H1 (cell line): ENCODE measurements at regions not wholly inside any gene's neighbourhood (a gene's known extent, or its start where the extent isn't known, plus 50 kb on each side); places are given as distances from the start of the nearest gene placed in this dataset.

Source experiments
- CTCF ChIA-PET: fragments of 300-600 bp; sonication (Branson Sonifier 250); formaldehyde crosslinking; loops from one replicate; lab custom pipeline; 2021; ENCODE audit not compliant: partially characterized antibody; lab: Charles Lee
- POLR2A ChIA-PET: fragments of 300-600 bp; sonication (Branson Sonifier 250); formaldehyde crosslinking; loops from one replicate; lab custom pipeline; 2021; ENCODE audit warnings: inconsistent platforms; ENCODE audit not compliant: partially characterized antibody; lab: Charles Lee
- DNase-seq, 2 experiments: peaks; one replicate each; pipeline versions ENCODE4 v3.0.0 to v3.0.0-alpha.2; 2010 to 2022; ENCODE audit warnings: low spot score in 2 of 2, low read depth in 1 of 2, mixed read lengths in 1 of 2
- FAIRE-seq: peaks from 2 replicates; lab custom pipeline; 2011; peaks lifted over from hg19 to GRCh38; lab: Jason Lieb, UNC
- H2AFZ ChIP-seq: 2 replicates; pipeline ENCODE4 v1.8.1; 2012; ENCODE audit warnings: low read length, inconsistent platforms
- H2AK5ac ChIP-seq: 2 replicates; pipeline ENCODE4 v1.6.1; 2013; ENCODE audit warnings: low read depth, low read length
- H2BK120ac ChIP-seq: replicated peaks from 2 replicates; pipeline ENCODE3; 2013; ENCODE audit warnings: low read depth, low read length, inconsistent platforms
- H2BK12ac ChIP-seq: 2 replicates; pipeline ENCODE4 v1.6.1; 2013; ENCODE audit warnings: low read depth, low read length
- H2BK15ac ChIP-seq: 2 replicates; pipeline ENCODE4 v1.6.1; 2013; ENCODE audit warnings: low read length
- H2BK20ac ChIP-seq: 2 replicates; pipeline ENCODE4 v1.6.1; 2013; ENCODE audit warnings: low read length
- H2BK5ac ChIP-seq: 2 replicates; pipeline ENCODE4 v1.6.1; 2013; ENCODE audit warnings: low read depth, low read length
- H3K14ac ChIP-seq: 2 replicates; pipeline ENCODE4 v1.6.1; 2013; ENCODE audit warnings: inconsistent platforms; ENCODE audit not compliant: insufficient read length
- H3K18ac ChIP-seq: 2 replicates; pipeline ENCODE4 v1.6.1; 2013; ENCODE audit warnings: low read length; ENCODE audit errors: extremely low read depth
- H3K23ac ChIP-seq: 2 replicates; pipeline ENCODE4 v1.6.1; 2013; ENCODE audit warnings: inconsistent platforms; ENCODE audit not compliant: insufficient read length
- H3K23me2 ChIP-seq: 2 replicates; pipeline ENCODE4 v1.6.1; 2013; ENCODE audit warnings: low read depth, low read length
- H3K27ac ChIP-seq: 2 replicates; pipeline ENCODE4 v1.6.1; 2011; ENCODE audit warnings: low read depth, low read length, inconsistent platforms
- H3K27me3 ChIP-seq, 4 experiments: replicated peaks in 1 of 4; 1 replicate in 1 of 4; 2 replicates in 3 of 4; pipeline versions ENCODE4 v1.6.1 to v1.8.1; 2011 to 2013; ENCODE audit warnings: low read length in 3 of 4, mild to moderate bottlenecking in 3 of 4, inconsistent platforms in 2 of 4, mixed read lengths in 2 of 4, moderate library complexity in 1 of 4; ENCODE audit not compliant: control insufficient read depth in 3 of 4, insufficient read depth in 3 of 4; ENCODE audit errors: extremely low read depth in 1 of 4
- H3K36me3 ChIP-seq, 4 experiments: 2 replicates each; pipeline versions ENCODE4 v1.6.1 to v1.8.1; 2011 to 2013; ENCODE audit warnings: mild to moderate bottlenecking in 4 of 4, low read length in 3 of 4, moderate library complexity in 2 of 4, control low read depth in 1 of 4, inconsistent platforms in 1 of 4; ENCODE audit not compliant: insufficient read depth in 4 of 4, control insufficient read depth in 2 of 4
- H3K4ac ChIP-seq: replicated peaks from 2 replicates; pipeline ENCODE3; 2013; ENCODE audit warnings: low read length, low read depth, mixed read lengths, inconsistent platforms; ENCODE audit not compliant: insufficient read length
- H3K4me1 ChIP-seq, 4 experiments: replicated peaks in 1 of 4; 1 replicate in 1 of 4; 2 replicates in 3 of 4; pipeline versions ENCODE4 v1.6.1 to v1.8.1; 2011 to 2013; ENCODE audit warnings: low read length in 3 of 4, inconsistent platforms in 2 of 4, mixed read lengths in 1 of 4; ENCODE audit not compliant: insufficient read depth in 4 of 4, control insufficient read depth in 3 of 4
- H3K4me2 ChIP-seq, 2 experiments: 2 replicates each; pipeline versions ENCODE4 v1.6.1 to v1.8.1; 2011 to 2013; ENCODE audit warnings: low read depth in 2 of 2, low read length in 2 of 2, control low read depth in 1 of 2, inconsistent platforms in 1 of 2, mild to moderate bottlenecking in 1 of 2; ENCODE audit not compliant: insufficient read depth in 1 of 2
- H3K4me3 ChIP-seq, 4 experiments: fragments of 200-600, 300-600 bp in 1 of 4; sonication (generic), shearing (Covaris generic), sonication (Bioruptor Twin) in 1 of 4; 2 replicates each; pipeline versions ENCODE4 v1.5.1 to v1.8.1; 2011 to 2016; ENCODE audit warnings: low read length in 4 of 4, low read depth in 3 of 4, control low read depth in 2 of 4, inconsistent platforms in 2 of 4, mild to moderate bottlenecking in 2 of 4, mixed read lengths in 1 of 4, moderate library complexity in 1 of 4; ENCODE audit not compliant: insufficient read depth in 2 of 4; ENCODE audit errors: extremely low read depth in 1 of 4
- H3K56ac ChIP-seq: replicated peaks from 2 replicates; pipeline ENCODE3; 2013; ENCODE audit warnings: low read depth, mild to moderate bottlenecking, mixed read lengths, low read length, inconsistent platforms; ENCODE audit not compliant: insufficient read length
- H3K79me1 ChIP-seq: 2 replicates; pipeline ENCODE4 v1.6.1; 2013; ENCODE audit warnings: low read depth, low read length, control low read depth
- H3K79me2 ChIP-seq, 2 experiments: 2 replicates each; pipeline versions ENCODE4 v1.6.1 to v1.8.1; 2012 to 2013; ENCODE audit warnings: low read length in 2 of 2, mild to moderate bottlenecking in 2 of 2, inconsistent platforms in 1 of 2; ENCODE audit not compliant: insufficient read depth in 2 of 2, control insufficient read depth in 1 of 2
- H3K9ac ChIP-seq, 4 experiments: replicated peaks in 1 of 4; 1 replicate in 1 of 4; 2 replicates in 3 of 4; pipeline versions ENCODE4 v1.6.1 to v1.8.1; 2011 to 2013; ENCODE audit warnings: low read depth in 3 of 4, low read length in 3 of 4, control low read depth in 2 of 4, mild to moderate bottlenecking in 2 of 4, moderate library complexity in 2 of 4, inconsistent platforms in 1 of 4; ENCODE audit errors: extremely low read depth in 1 of 4
- H3K9me3 ChIP-seq, 2 experiments: 2 replicates each; pipeline versions ENCODE4 v1.6.1 to v1.8.1; 2012 to 2013; ENCODE audit warnings: mild to moderate bottlenecking in 2 of 2, moderate library complexity in 2 of 2, control low read depth in 1 of 2, inconsistent platforms in 1 of 2, low read depth in 1 of 2, low read length in 1 of 2, mixed read lengths in 1 of 2; ENCODE audit not compliant: insufficient read depth in 2 of 2
- H4K20me1 ChIP-seq, 2 experiments: replicated peaks in 1 of 2; 2 replicates each; pipeline versions ENCODE3 to v1.8.1; 2011 to 2013; ENCODE audit warnings: inconsistent platforms in 2 of 2, low read length in 2 of 2, mild to moderate bottlenecking in 1 of 2; ENCODE audit not compliant: insufficient read depth in 2 of 2, control insufficient read depth in 1 of 2
- H4K5ac ChIP-seq: 2 replicates; pipeline ENCODE4 v1.6.1; 2013; ENCODE audit warnings: low read length, low read depth, mixed read lengths, inconsistent platforms; ENCODE audit not compliant: insufficient read length
- H4K8ac ChIP-seq: 2 replicates; pipeline ENCODE4 v1.8.0; 2013; ENCODE audit warnings: mild to moderate bottlenecking, moderate library complexity, low read length, inconsistent platforms; ENCODE audit not compliant: insufficient read depth; ENCODE audit errors: extremely low read depth
- H4K91ac ChIP-seq: replicated peaks from 2 replicates; pipeline ENCODE3; 2013; ENCODE audit warnings: low read length, mixed read lengths, inconsistent platforms; ENCODE audit not compliant: insufficient read length
- ATF2 ChIP-seq: IDR thresholded peaks from 2 replicates; pipeline ENCODE4 v1.6.1; 2012; ENCODE audit warnings: low read length, inconsistent platforms
- GTF2F1 ChIP-seq: IDR thresholded peaks from 2 replicates; pipeline ENCODE4 v1.6.1; 2012; ENCODE audit warnings: low read depth, low read length, improper control_type of control experiment, borderline replicate concordance
- JUN ChIP-seq: IDR thresholded peaks from 2 replicates; pipeline ENCODE4 v1.6.1; 2011; ENCODE audit warnings: low read depth, mild to moderate bottlenecking, improper control_type of control experiment, low read length
- RFX5 ChIP-seq: IDR thresholded peaks from 2 replicates; pipeline ENCODE4 v1.6.1; 2011; ENCODE audit warnings: low read depth, low read length, improper control_type of control experiment, borderline replicate concordance
- RNF2 ChIP-seq: fragments of 200-900, 300-1000 bp; sonication (generic); IDR thresholded peaks from 2 replicates; pipeline ENCODE4 v1.7.1; 2016; ENCODE audit warnings: borderline replicate concordance, low read depth, mild to moderate bottlenecking, antibody characterized with exemption, low read length; ENCODE audit not compliant: poor library complexity, severe bottlenecking; ENCODE audit errors: missing control alignments
- SP2 ChIP-seq: IDR thresholded peaks from 2 replicates; pipeline ENCODE4 v1.6.1; 2012; ENCODE audit warnings: mild to moderate bottlenecking, low read length, inconsistent platforms
- WGBS, 2 experiments: shearing (Covaris generic) in 1 of 2; methylation state at CpG; one replicate each; pipeline versions ENCODE4 v1.1.6 to v1.1.7; 2013 to 2015; ENCODE audit warnings: low lambda C conversion rate in 2 of 2, mixed read lengths in 2 of 2, inconsistent platforms in 1 of 2, low coverage in 1 of 2, missing lambda C conversion rate in 1 of 2; ENCODE audit not compliant: insufficient replicate concordance in 2 of 2, insufficient coverage in 1 of 2, insufficient read length in 1 of 2; ENCODE audit errors: extremely low coverage in 1 of 2, missing lambda C conversion rate in 1 of 2; 5-methylcytosine and 5-hydroxymethylcytosine counted together

- Histone ChIP-seq H3K18ac (no peak overlapping the region), H3K56ac (no peak overlapping the region), H3K79me1 (no peaks in the 10 kb centered on the region), H3K9ac (no peak overlapping the region), H4K20me1 (no peaks in the 10 kb centered on the region), H2BK120ac (no peak overlapping the region), H2BK12ac (no peak overlapping the region), H2AFZ (no peak overlapping the region), H3K23ac (no peak overlapping the region), H3K23me2 (no peaks in the 10 kb centered on the region), H2BK5ac (no peak overlapping the region), H3K4me2 (no peak overlapping the region), H3K27me3 (0 out of 7 replicates have a peak, but pooled peaks cover 0 to 3% (median 0%) of the 10 kb centered on the region in 4 experiments), H4K8ac (no peak overlapping the region), H3K9me3 (no peaks in the 10 kb centered on the region), H4K91ac (no peak overlapping the region), H3K4me1 (peaks cover 5 to 10% (median 8%) of the 10 kb centered on the region in 4 experiments; a peak in 6 of 7 replicates), H3K79me2 (no peaks in the 10 kb centered on the region), H3K4ac (no peak overlapping the region), H3K4me3 (no peak overlapping the region), H3K14ac (no peak overlapping the region), H2AK5ac (no peak overlapping the region), H2BK15ac (no peak overlapping the region), H4K5ac (no peak overlapping the region), H3K27ac (no peak overlapping the region), H3K36me3 (no peaks in the 10 kb centered on the region), H2BK20ac (no peak overlapping the region)
- DNase-seq (no peak), FAIRE-seq (no peak)
- ChIA-PET CTCF (no interaction called here), POLR2A (no interaction called here)
- WGBS, 2 experiments = 90% methylated on average over 3 of the region's 3 CpGs; no CpG with 5 or more reads in 1 of the 2 experiments
- no peak for TF ChIP-seq ATF2
- TF ChIP-seq RFX5 = no peak
- no peak for TF ChIP-seq JUN
- TF ChIP-seq RNF2 = no peak
- no peak for TF ChIP-seq SP2
- no peak for TF ChIP-seq GTF2F1
Measured at GRCh38 chr1:38733761-38734160, 125.8 kb downstream of the RRAGC start.
